Stimulated activated CD4-positive, alpha-beta T cell treated with anti-CD3 and anti-CD28 coated beads, TNF-alpha, amount 100 ng/mL, for 1 hour (primary cell): ENCODE measurements at regions not wholly inside any gene's neighbourhood (a gene's known extent, or its start where the extent isn't known, plus 50 kb on each side); places are given as distances from the start of the nearest gene placed in this dataset.

Source experiments
- DNase-seq, 3 donors: peaks; one replicate each; pipeline ENCODE4 v3.0.0-alpha.2; 2020; ENCODE audit warnings: low read depth in 3 of 3, low spot score in 1 of 3

DNA sequence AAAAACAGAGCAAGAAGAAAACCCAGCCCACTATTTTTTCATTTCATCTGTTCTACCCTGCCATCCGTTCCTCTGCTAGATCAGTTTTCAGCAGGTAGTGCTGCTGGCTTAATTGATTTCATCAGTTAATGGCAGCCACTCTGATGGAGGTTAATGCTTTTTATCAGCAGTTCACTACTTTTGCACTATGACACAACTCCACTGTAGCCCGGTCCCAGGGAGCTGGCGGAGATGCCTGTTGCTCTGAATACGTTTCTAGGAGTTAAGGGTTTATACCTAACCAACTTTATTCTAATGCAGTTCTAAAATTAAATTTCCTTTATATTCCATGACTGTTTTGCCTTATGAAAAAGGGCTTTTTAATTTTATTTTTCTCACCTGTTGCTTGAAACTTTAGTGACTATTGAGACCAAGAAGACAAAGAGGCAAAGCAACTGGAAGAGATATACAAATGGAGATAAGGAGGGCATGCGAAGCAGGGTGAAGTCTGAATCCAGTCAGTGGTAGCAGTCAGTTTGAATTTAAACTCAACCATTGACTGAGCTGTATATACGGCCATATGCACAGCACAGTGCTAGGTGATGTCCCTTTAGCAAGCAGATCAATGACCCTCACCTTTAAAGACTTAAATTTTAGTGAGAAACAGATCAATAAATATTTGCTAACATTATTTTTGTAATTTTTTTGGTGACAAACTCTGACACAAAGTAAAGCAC, 477.9 kb downstream of the LMO4 start:
- no peak for DNase-seq

DNA sequence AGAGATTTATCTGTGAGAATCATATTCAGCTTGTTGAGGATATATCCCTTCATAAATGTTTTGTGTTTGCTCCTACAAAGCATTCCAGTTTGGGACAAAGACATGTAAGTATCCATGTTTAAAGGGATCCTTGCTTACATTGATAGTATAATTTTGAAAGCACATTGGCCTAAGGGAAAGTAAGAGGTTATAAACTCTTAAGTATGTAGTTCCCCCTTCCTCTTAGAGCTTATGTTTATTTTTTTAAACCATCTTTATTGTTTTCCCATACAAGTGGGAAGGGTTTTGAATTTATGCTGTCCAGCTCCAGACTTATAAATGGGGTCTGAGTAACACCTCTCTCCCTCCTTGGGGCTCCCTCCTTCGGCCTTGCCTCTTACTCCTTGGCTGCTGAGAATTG, 481.5 kb downstream of the LMO4 start:
- DNase-seq, result no peak

- no peak for DNase-seq
Observed at GRCh38 chr1:87812871-87813577, 484.3 kb downstream of the LMO4 start.

DNA sequence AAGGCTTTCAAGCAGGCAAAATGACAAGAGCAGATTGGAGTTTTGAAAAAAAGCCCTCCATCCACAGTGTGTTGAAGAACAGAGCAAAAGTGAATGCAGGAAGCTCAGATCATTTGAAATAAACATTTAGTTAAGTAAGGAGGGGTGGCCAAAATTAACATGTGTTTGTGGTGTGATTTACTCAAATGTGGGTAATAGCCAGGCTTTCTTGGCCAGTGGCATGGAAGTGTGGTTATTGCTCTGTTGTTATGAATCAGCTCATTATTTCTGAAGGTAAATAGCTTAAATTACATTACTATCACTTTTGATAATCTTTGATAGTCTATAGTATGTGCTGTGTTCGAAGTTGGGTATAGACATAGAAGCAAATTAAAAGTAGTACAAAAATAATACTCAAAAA, 485.9 kb downstream of the LMO4 start:
- DNase-seq, result no peak

GRCh38 chr1:87816646-87817045, 488.0 kb downstream of the LMO4 start:
- no peak for DNase-seq

DNA sequence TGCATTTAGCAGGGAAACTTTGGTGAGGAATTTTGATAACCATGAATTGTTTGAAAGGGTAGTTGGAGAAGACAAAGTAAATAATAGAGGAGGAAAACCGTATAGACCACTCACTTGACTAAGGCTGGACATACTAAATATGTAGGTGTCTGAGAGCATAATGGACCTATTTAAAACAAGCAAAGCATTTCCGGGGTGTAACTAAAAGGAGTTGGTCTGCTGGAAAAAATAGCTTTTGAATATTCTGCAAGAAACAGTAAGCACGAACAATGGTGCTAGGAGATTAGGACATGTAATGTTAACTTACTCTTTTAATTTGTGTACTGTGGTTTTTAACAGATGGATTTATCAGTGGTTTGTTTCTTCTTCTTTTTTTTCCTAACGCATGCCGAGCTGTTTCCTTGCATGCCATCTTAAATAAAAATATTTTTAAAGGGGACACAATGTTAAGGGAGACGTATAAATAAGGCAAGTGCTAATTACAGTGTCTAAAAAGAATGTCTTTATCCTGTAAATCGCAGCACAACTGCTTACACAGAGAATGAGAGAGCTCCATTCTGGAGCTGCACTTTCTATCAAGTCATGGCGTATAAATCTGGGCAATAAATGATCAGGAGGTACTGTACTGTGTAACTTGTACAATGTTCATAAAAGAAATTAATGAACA, 492.1 kb downstream of the LMO4 start:
- no peak for DNase-seq

DNA sequence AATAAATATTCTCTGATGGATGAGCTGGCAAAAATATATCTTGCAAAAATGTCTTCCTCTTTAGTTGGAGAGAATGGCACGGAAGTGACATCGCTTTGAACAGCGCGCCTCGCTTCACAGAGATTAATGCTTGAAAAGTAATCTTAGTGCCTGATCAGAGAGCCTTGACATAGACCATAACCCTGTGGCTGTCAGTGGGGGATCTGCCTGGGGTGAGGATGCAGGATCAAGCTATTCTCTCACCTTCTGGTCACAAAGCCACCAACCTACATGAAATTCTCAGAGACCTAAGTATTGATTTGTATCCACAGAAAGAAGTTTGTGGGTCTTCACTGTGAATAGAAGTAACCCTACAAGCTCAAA, 492.6 kb downstream of the LMO4 start:
- DNase-seq, result no peak

- DNase-seq, result no peak
Observed at GRCh38 chr1:87826681-87827251, 498.1 kb downstream of the LMO4 start.

DNA sequence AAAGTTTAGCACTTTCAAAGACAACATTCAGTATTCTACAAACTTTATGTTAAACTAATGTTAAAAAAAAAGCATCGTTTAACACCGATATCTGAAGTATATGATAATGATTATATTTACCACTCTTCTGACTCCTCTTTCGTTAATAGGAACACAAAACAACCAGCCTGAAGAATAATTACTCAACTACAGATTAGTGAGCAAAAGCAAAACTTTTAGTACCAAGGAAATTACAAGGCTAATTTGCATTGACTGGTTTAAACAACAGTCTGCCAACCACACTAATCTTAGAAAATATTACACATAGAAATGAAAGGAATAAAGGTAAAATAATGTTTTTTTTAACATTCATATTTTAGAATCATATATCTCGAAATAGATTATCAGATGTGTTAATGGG, 500.7 kb downstream of the LMO4 start:
- DNase-seq, result no peak

GRCh38 chr1:87830432-87830978, 501.8 kb downstream of the LMO4 start:
- no peak for DNase-seq

DNA sequence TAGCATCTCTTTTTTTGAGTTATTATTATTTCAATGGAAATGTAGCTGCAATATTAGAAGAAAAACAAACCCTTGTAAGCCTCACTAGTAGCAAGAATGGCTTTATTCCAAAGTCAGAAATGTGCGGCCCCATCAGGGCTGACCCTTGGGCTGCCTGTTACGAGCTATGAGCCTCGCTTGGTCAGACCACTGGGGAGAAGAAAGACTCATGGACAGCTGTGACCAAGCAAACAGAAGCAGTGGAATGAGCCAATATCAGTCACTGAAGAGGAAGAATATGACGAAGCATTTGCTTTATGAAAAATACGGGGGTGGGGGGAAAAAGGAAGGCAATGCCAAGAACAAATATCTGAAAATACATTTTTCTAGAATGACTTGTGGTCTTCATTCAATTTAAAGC, 504.5 kb downstream of the LMO4 start:
- no peak for DNase-seq

- no peak for DNase-seq
Observed at GRCh38 chr1:87834151-87834550, 505.5 kb downstream of the LMO4 start.

GRCh38 chr1:87834941-87835340, 506.3 kb downstream of the LMO4 start:
- DNase-seq, result no peak

- DNase-seq, result no peak
Observed at GRCh38 chr1:87840767-87841166, 512.1 kb downstream of the LMO4 start.

- DNase-seq, result no peak
Observed at GRCh38 chr1:87841332-87841731, 512.7 kb downstream of the LMO4 start.

GRCh38 chr1:87842156-87842555, 513.5 kb downstream of the LMO4 start:
- DNase-seq, result no peak

DNA sequence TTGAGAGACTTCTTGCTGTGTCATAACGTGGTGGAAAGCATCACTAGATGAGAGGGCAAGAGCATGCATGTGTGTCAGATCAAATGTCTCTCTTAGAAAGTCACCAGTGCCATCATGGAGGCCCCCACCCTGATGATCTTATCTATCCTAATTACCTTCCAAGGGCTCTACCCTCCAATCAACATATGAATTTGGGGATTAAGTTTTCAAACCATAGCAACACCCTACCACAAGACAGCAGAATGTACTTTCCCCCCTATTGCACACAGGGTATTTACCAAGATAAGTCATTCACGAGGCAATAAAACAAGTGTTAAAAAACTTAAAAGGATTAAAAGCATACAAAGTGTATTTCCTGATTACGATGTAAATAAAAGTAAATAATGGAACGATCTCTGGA, 515.6 kb downstream of the LMO4 start:
- DNase-seq, result no peak

- DNase-seq, result no peak
Observed at GRCh38 chr1:87851490-87851889, 522.8 kb downstream of the LMO4 start.

- DNase-seq, result no peak
Observed at GRCh38 chr1:87852410-87853161, 523.9 kb downstream of the LMO4 start.

GRCh38 chr1:87853576-87854351, 525.1 kb downstream of the LMO4 start:
- no peak for DNase-seq
